GM12873 (cell line): ENCODE measurements at regions not wholly inside any gene's neighbourhood (a gene's known extent, or its start where the extent isn't known, plus 50 kb on each side); places are given as distances from the start of the nearest gene placed in this dataset.

Source experiments
- CTCF ChIP-seq: IDR thresholded peaks from 2 replicates; pipeline ENCODE4 v1.5.1; 2012; ENCODE audit warnings: low read depth, mild to moderate bottlenecking, moderate library complexity, low read length, control low read depth; ENCODE audit not compliant: insufficient read depth; ENCODE audit errors: missing control alignments

- no peak for TF ChIP-seq CTCF
These were observed 118.5 kb downstream of the MAF start for GRCh38 chr16:79482011-79482410.

- no peak for TF ChIP-seq CTCF
These were observed 119.6 kb downstream of the MAF start for GRCh38 chr16:79480929-79481328.

- TF ChIP-seq CTCF, result no peak
These were observed 120.5 kb downstream of the MAF start for GRCh38 chr16:79480056-79480455.

GRCh38 chr16:79476580-79476979 lies 124.0 kb downstream of the MAF start:
- no peak for TF ChIP-seq CTCF

GRCh38 chr16:79475841-79476240 lies 124.7 kb downstream of the MAF start:
- no peak for TF ChIP-seq CTCF

- TF ChIP-seq CTCF, result no peak
These were observed 127.1 kb downstream of the MAF start for GRCh38 chr16:79473456-79473855.

DNA sequence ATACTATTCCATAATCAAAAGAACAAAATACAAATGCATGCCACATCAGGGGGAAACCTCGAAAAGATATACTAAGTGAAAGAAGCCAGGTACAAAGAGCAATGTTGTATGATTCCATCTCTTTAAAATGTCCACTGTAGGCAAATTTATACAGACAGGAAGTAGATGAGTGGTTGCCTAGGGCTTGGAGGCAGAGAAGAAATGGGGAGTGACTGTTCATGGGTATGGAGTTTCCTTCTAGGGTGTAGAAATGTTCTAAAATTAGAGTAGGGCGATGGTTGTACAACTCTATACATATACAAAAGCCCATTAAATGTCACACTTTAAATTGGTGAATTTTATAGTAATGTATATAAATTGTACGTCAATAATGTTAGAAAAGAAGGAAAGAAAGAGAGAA lies 128.1 kb downstream of the MAF start:
- no peak for TF ChIP-seq CTCF
